B cell (primary cell): ENCODE measurements at regions not wholly inside any gene's neighbourhood (a gene's known extent, or its start where the extent isn't known, plus 50 kb on each side); places are given as distances from the start of the nearest gene placed in this dataset.

Experiments
- ATAC-seq: fragments of 200-7000 bp; cut with Tn5 transposase; one replicate; pipeline ENCODE4 v1.10.0; 2021; ENCODE audit warnings: low read depth, mild to moderate bottlenecking, moderate number of reproducible peaks, moderate library complexity
- CTCF ChIA-PET: fragments of 350-600 bp; sonication (Branson Sonifier 250); formaldehyde crosslinking; loops from one replicate; lab custom pipeline; 2021; ENCODE audit warnings: antibody characterized with exemption, inconsistent platforms; lab: Charles Lee
- POLR2A ChIA-PET: fragments of 350-600 bp; sonication (Branson Sonifier 250); formaldehyde crosslinking; loops from one replicate; lab custom pipeline; 2021; ENCODE audit warnings: antibody characterized with exemption; lab: Charles Lee
- DNase-seq: peaks from one replicate; pipeline ENCODE4 v3.0.0; 2013
- H2AFZ ChIP-seq: 2 replicates; pipeline ENCODE4 v1.6.1; 2012; ENCODE audit warnings: mild to moderate bottlenecking, low read depth, low read length; ENCODE audit not compliant: insufficient read depth, poor library complexity, severe bottlenecking
- H3K27ac ChIP-seq, 2 donors: 1 replicate in 1 of 2; 2 replicates in 1 of 2; pipeline ENCODE4 v1.5.1; 2012 to 2013; ENCODE audit warnings: low read length in 2 of 2, mild to moderate bottlenecking in 2 of 2, moderate library complexity in 1 of 2
- H3K27me3 ChIP-seq, 4 experiments: fragments of 200-600 bp in 1 of 4; sonication (generic) in 1 of 4; replicated peaks in 1 of 4; 1 replicate in 2 of 4; 2 replicates in 2 of 4; pipeline versions ENCODE4 v1.6.1 to v1.7.0; 2013 to 2016; ENCODE audit warnings: low read length in 3 of 4, mild to moderate bottlenecking in 2 of 4, mixed read lengths in 1 of 4, moderate library complexity in 1 of 4; ENCODE audit not compliant: insufficient read depth in 4 of 4, control insufficient read depth in 3 of 4; ENCODE audit errors: control extremely low read depth in 1 of 4
- H3K36me3 ChIP-seq, 2 experiments: replicated peaks in 1 of 2; 1 replicate in 1 of 2; 2 replicates in 1 of 2; pipeline versions ENCODE4 v1.6.1 to v1.7.1; 2013; ENCODE audit warnings: low read length in 1 of 2; ENCODE audit not compliant: insufficient read depth in 2 of 2, control insufficient read depth in 1 of 2; ENCODE audit errors: control extremely low read depth in 1 of 2, extremely low read depth in 1 of 2
- H3K4me1 ChIP-seq, 2 donors: fragments of 200-600 bp in 1 of 2; sonication (generic) in 1 of 2; 1 replicate in 1 of 2; 2 replicates in 1 of 2; pipeline versions ENCODE4 v1.5.1 to v1.6.1; 2013 to 2017; ENCODE audit warnings: low read length in 2 of 2; ENCODE audit not compliant: control insufficient read depth in 2 of 2, insufficient read depth in 2 of 2
- H3K4me2 ChIP-seq: replicated peaks from 2 replicates; pipeline ENCODE3; 2012; ENCODE audit warnings: mild to moderate bottlenecking, low read depth, low read length; ENCODE audit not compliant: poor library complexity, severe bottlenecking
- H3K4me3 ChIP-seq, 5 experiments: fragments of 200-600 bp in 1 of 5; sonication (generic) in 1 of 5; 1 replicate in 3 of 5; 2 replicates in 2 of 5; pipeline versions ENCODE4 v1.5.1 to v1.7.0; 2011 to 2016; ENCODE audit warnings: low read length in 4 of 5, mild to moderate bottlenecking in 4 of 5, low read depth in 2 of 5, control low read depth in 1 of 5, moderate library complexity in 1 of 5; ENCODE audit not compliant: insufficient read depth in 1 of 5; ENCODE audit errors: control extremely low read depth in 1 of 5, extremely low read depth in 1 of 5
- H3K79me2 ChIP-seq: fragments of 200-600 bp; sonication (generic); one replicate; pipeline ENCODE4 v1.6.0; 2016; ENCODE audit warnings: low read length; ENCODE audit not compliant: control insufficient read depth, insufficient read depth
- H3K9ac ChIP-seq: fragments of 200-600 bp; sonication (generic); 2 replicates; pipeline ENCODE4 v1.6.1; 2017; ENCODE audit warnings: mild to moderate bottlenecking, low read length, moderate library complexity
- H3K9me3 ChIP-seq, 3 donors: one replicate each; pipeline versions ENCODE4 v1.6.1 to v1.7.1; 2013; ENCODE audit warnings: low read length in 2 of 3; ENCODE audit not compliant: control insufficient read depth in 2 of 3, insufficient read depth in 1 of 3; ENCODE audit errors: control extremely low read depth in 1 of 3
- H4K20me1 ChIP-seq: 2 replicates; pipeline ENCODE4 v1.6.0; 2012; ENCODE audit warnings: mild to moderate bottlenecking, low read length; ENCODE audit not compliant: insufficient read depth, control insufficient read depth, poor library complexity, severe bottlenecking
- H3K27ac Mint-ChIP-seq: one replicate; pipeline ENCODE4 v1.8.0; 2021; ENCODE audit warnings: mixed read lengths
- H3K27me3 Mint-ChIP-seq: one replicate; pipeline ENCODE4 v1.8.0; 2021; ENCODE audit warnings: mixed read lengths
- H3K4me1 Mint-ChIP-seq: one replicate; pipeline ENCODE4 v1.8.0; 2021; ENCODE audit warnings: mixed read lengths
- H3K4me3 Mint-ChIP-seq: one replicate; pipeline ENCODE4 v1.8.0; 2021; ENCODE audit warnings: mixed read lengths
- H3K9me3 Mint-ChIP-seq: one replicate; pipeline ENCODE4 v1.8.0; 2022; ENCODE audit warnings: mixed read lengths; ENCODE audit not compliant: insufficient read depth
- EZH2 ChIP-seq: IDR thresholded peaks from 2 replicates; pipeline ENCODE4 v1.6.1; 2012; ENCODE audit warnings: borderline replicate concordance, low read depth, mild to moderate bottlenecking, moderate library complexity, low read length; ENCODE audit not compliant: insufficient read depth, poor library complexity, severe bottlenecking
- WGBS: methylation state at CpG from one replicate; pipeline ENCODE4 v1.1.5; 2013; ENCODE audit warnings: missing lambda C conversion rate; ENCODE audit not compliant: insufficient coverage; 5-methylcytosine and 5-hydroxymethylcytosine counted together
- intact Hi-C: fragments of 100-400 bp; cut with micrococcal nuclease; formaldehyde crosslinking; loops from one replicate; pipeline ENCODE4 v1.10.0; 2022
- TF ChIP-seq, protein P1 (sequence below): fragments of 200-600 bp; IDR thresholded peaks from one replicate; pipeline ENCODE4 v1.8.0; 2022; ENCODE audit warnings: antibody characterized with exemption, mild to moderate bottlenecking

DNA sequence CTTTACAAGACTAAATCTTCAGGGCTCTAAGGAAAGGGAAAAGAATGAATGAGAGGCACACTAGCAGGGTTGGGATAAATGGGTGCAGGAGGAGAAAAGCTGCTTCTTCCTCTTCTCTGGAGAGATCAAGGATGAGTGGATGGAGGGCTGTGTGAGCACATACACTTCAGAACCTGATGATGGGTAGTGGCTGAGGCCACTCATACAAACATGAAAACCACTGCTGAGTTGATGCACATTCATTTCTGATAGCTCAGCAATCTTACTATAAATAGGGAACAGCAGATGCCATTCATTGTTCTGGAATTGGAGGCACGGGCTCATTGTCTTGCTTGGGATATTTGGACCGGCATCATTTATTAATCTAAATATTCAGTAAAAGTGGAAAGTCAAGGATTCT is 152.4 kb upstream of the KCTD1 start:
- no CpG with 5 or more reads among the region's 2 CpGs for WGBS
- DNase-seq (no peak), ATAC-seq (no peak)
- no peaks in the 10 kb centered on the region for H3K79me2 ChIP-seq
- no peaks in the 10 kb centered on the region for H3K9me3 ChIP-seq
- no peak for TF ChIP-seq EZH2
- TF ChIP-seq, protein P1, sequence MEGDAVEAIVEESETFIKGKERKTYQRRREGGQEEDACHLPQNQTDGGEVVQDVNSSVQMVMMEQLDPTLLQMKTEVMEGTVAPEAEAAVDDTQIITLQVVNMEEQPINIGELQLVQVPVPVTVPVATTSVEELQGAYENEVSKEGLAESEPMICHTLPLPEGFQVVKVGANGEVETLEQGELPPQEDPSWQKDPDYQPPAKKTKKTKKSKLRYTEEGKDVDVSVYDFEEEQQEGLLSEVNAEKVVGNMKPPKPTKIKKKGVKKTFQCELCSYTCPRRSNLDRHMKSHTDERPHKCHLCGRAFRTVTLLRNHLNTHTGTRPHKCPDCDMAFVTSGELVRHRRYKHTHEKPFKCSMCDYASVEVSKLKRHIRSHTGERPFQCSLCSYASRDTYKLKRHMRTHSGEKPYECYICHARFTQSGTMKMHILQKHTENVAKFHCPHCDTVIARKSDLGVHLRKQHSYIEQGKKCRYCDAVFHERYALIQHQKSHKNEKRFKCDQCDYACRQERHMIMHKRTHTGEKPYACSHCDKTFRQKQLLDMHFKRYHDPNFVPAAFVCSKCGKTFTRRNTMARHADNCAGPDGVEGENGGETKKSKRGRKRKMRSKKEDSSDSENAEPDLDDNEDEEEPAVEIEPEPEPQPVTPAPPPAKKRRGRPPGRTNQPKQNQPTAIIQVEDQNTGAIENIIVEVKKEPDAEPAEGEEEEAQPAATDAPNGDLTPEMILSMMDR, result no peak
- intact Hi-C loops, result no loop called here
- no peak overlapping the region for H3K4me2 ChIP-seq
- H3K27me3 Mint-ChIP-seq, result peaks cover 4% of the 10 kb centered on the region
- no peak overlapping the region for H2AFZ ChIP-seq
- no peaks in the 10 kb centered on the region for H4K20me1 ChIP-seq
- H3K4me3 ChIP-seq, result no peak overlapping the region
- no peak overlapping the region for H3K27ac ChIP-seq
- H3K27me3 ChIP-seq, result no peaks in the 10 kb centered on the region
- no peak overlapping the region for H3K27ac Mint-ChIP-seq
- ChIA-PET POLR2A (no interaction called here), CTCF (no interaction called here)
- no peak overlapping the region for H3K4me3 Mint-ChIP-seq
- H3K9me3 Mint-ChIP-seq, result no peaks in the 10 kb centered on the region
- H3K4me1 Mint-ChIP-seq, result no peaks in the 10 kb centered on the region
- H3K9ac ChIP-seq, result no peak overlapping the region
- no peaks in the 10 kb centered on the region for H3K36me3 ChIP-seq
- no peaks in the 10 kb centered on the region for H3K4me1 ChIP-seq

DNA sequence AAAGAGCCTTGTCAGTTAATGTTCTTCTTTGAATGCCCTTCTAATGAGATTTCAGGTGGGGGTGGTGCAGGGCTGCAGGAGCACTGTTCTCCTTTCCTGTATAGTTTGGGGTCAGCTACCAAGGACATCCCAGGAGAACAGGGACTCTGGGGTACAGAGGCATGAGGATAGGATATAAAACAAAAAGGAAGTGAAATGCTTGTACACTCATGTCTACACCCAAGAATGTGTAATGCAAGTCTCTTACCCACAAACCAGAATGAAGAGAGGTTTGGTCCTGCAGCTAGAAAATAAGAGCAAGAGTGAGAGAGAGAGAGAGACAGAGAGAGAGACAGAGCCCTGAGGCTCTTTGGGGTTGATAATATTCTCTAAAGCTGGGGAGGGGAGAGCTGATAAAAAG is 151.8 kb upstream of the KCTD1 start:
- no peak for DNase-seq
- CTCF ChIA-PET, result no interaction called here
- TF ChIP-seq, protein P1, result no peak
- no peak for TF ChIP-seq EZH2

More for the DNA sequence above, 151.8 kb upstream of the KCTD1 start:
- H3K9me3 Mint-ChIP-seq, result no peaks in the 10 kb centered on the region
- Histone ChIP-seq H3K27ac (no peak overlapping the region), H3K4me3 (no peak overlapping the region), H2AFZ (no peak overlapping the region), H3K79me2 (no peaks in the 10 kb centered on the region), H3K4me1 (no peaks in the 10 kb centered on the region), H3K36me3 (no peaks in the 10 kb centered on the region), H4K20me1 (no peaks in the 10 kb centered on the region), H3K9me3 (no peaks in the 10 kb centered on the region), H3K4me2 (no peak overlapping the region), H3K27me3 (no peaks in the 10 kb centered on the region), H3K9ac (no peak overlapping the region)
- POLR2A ChIA-PET, result no interaction called here
- H3K27me3 Mint-ChIP-seq, result peaks cover 4% of the 10 kb centered on the region
- no peak overlapping the region for H3K4me3 Mint-ChIP-seq
- H3K27ac Mint-ChIP-seq, result no peak overlapping the region
- no peaks in the 10 kb centered on the region for H3K4me1 Mint-ChIP-seq
- intact Hi-C loops, result no loop called here
- ATAC-seq, result no peak
